Ovary (tissue), 7 donors: ENCODE measurements at regions not wholly inside any gene's neighbourhood (a gene's known extent, or its start where the extent isn't known, plus 50 kb on each side); places are given as distances from the start of the nearest gene placed in this dataset.

Source experiments
- DNase-seq, 5 donors: peaks; one replicate each; pipeline ENCODE4 v3.0.0-alpha.2; 2019 to 2020
- H3K27ac ChIP-seq, 2 donors: fragments of 200-600 bp; one replicate each; pipeline versions ENCODE4 v1.5.1 to v1.8.0; 2019 to 2022
- H3K27me3 ChIP-seq: fragments of 200-600 bp; one replicate; pipeline ENCODE4 v1.8.0; 2022
- H3K36me3 ChIP-seq: fragments of 200-600 bp; sonication (generic); one replicate; pipeline ENCODE4 v1.5.1; 2019
- H3K4me1 ChIP-seq: one replicate; pipeline ENCODE4 v1.8.1; 2013; ENCODE audit warnings: mild to moderate bottlenecking, moderate library complexity; ENCODE audit not compliant: insufficient read depth
- H3K4me3 ChIP-seq: fragments of 200-600 bp; sonication (generic); one replicate; pipeline ENCODE4 v1.5.1; 2017
- H3K9me3 ChIP-seq, 2 donors: fragments of 200-600 bp in 1 of 2; sonication (generic) in 1 of 2; one replicate each; pipeline versions ENCODE4 v1.5.1 to v1.8.1; 2013 to 2019; ENCODE audit warnings: mild to moderate bottlenecking in 1 of 2, moderate library complexity in 1 of 2
- EP300 ChIP-seq: sonication (generic); formaldehyde crosslinking; IDR thresholded peaks from one replicate; pipeline ENCODE4 v1.6.1; 2017; ENCODE audit warnings: antibody characterized with exemption
- POLR2A ChIP-seq: fragments of 450-650 bp; IDR thresholded peaks from one replicate; pipeline ENCODE4 v1.6.1; 2017; ENCODE audit warnings: antibody characterized with exemption, mild to moderate bottlenecking, moderate library complexity
- WGBS, 3 donors: extraction: QIAGEN DNeasy Blood & Tissue Kit in 1 of 3; methylation state at CpG; one replicate each; pipeline versions ENCODE4 v1.1.5 to v1.1.7; 2013 to 2017; 5-methylcytosine and 5-hydroxymethylcytosine counted together
- intact Hi-C, 4 donors: fragments of 100-400 bp; cut with DNase I; formaldehyde crosslinking; loops; one replicate each; pipeline versions ENCODE4 v1.11.0 to v1.15.1; 2022 to 2023
- TF ChIP-seq, protein P1 (sequence below), 3 donors: fragments of 450-650 bp in 2 of 3; fragments of 200-600 bp in 1 of 3; IDR thresholded peaks; one replicate each; pipeline versions ENCODE4 v1.5.1 to v1.8.0; 2016 to 2022; ENCODE audit warnings: antibody characterized with exemption in 3 of 3, mild to moderate bottlenecking in 1 of 3
- donor health status: DM: no; HTN: no; CAD: no; lungs with moderate emphysema.
- donor health status: DM: no; HTN: no; CAD: no.
- donor health status: Bipolar disorder and iron deficiency.
- donor health status: DM: no; HTN: no; CAD: no.
- donor health status: DM: yes; HTN: yes; CAD: no.

DNA sequence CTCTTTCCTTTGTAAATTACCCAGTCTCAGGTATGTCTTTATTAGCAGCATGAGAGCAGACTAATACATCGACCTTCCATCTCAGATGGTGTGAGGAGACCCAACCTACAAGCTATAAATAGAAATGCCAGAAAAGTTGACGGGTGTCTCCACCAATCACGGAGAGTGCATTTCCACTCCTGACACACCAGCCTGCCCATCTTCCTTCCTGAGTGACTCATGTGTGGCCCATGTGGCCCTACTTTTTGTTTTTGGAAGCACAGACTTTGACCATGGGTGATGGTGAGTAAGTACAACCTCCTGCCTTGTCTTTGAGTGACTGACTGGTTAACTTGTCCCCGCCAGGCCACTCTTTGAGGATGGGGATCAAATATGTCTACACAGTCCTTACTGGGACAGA, 147.0 kb downstream of the OAT start:
- intact Hi-C loops: no loop called here
- no peaks in the 10 kb centered on the region for H3K9me3 ChIP-seq
- no peak overlapping the region for H3K27ac ChIP-seq
- H3K36me3 ChIP-seq: no peaks in the 10 kb centered on the region
- TF ChIP-seq POLR2A (no peak), EP300 (no peak)
- TF ChIP-seq, protein P1, sequence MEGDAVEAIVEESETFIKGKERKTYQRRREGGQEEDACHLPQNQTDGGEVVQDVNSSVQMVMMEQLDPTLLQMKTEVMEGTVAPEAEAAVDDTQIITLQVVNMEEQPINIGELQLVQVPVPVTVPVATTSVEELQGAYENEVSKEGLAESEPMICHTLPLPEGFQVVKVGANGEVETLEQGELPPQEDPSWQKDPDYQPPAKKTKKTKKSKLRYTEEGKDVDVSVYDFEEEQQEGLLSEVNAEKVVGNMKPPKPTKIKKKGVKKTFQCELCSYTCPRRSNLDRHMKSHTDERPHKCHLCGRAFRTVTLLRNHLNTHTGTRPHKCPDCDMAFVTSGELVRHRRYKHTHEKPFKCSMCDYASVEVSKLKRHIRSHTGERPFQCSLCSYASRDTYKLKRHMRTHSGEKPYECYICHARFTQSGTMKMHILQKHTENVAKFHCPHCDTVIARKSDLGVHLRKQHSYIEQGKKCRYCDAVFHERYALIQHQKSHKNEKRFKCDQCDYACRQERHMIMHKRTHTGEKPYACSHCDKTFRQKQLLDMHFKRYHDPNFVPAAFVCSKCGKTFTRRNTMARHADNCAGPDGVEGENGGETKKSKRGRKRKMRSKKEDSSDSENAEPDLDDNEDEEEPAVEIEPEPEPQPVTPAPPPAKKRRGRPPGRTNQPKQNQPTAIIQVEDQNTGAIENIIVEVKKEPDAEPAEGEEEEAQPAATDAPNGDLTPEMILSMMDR (IDR thresholded peaks at IDR 0.05): no peak
- H3K27me3 ChIP-seq: no peaks in the 10 kb centered on the region
- DNase-seq: no peak
- H3K4me3 ChIP-seq: no peak overlapping the region
- 90 to 92% (median 91%) methylated on average over 4 of the region's 4 CpGs for WGBS, 3 donors
- H3K4me1 ChIP-seq: no peaks in the 10 kb centered on the region

- TF ChIP-seq, protein P1 (IDR thresholded peaks at IDR 0.05): no peak
- TF ChIP-seq POLR2A (no peak), EP300 (no peak)
- Histone ChIP-seq H3K36me3 (no peaks in the 10 kb centered on the region), H3K4me3 (no peak overlapping the region), H3K27me3 (no peaks in the 10 kb centered on the region), H3K27ac (no peak overlapping the region), H3K9me3 (no peaks in the 10 kb centered on the region), H3K4me1 (no peaks in the 10 kb centered on the region)
- DNase-seq: no peak
- intact Hi-C loops: no loop called here
- 53 to 66% (median 66%) methylated on average over 8 of the region's 8 CpGs for WGBS, 3 donors
Observed at GRCh38 chr10:124270530-124271327, 148.0 kb downstream of the OAT start.

- intact Hi-C loops: loop anchor here in 1 of 4 donors (10.0 kb wide), 1 partner anchor 274 kb away; no protein-coding TSS in a partner anchor
- Histone ChIP-seq H3K9me3 (no peaks in the 10 kb centered on the region), H3K4me1 (no peaks in the 10 kb centered on the region), H3K27me3 (no peaks in the 10 kb centered on the region), H3K27ac (no peak overlapping the region), H3K36me3 (no peaks in the 10 kb centered on the region), H3K4me3 (no peak overlapping the region)
- WGBS, 3 donors: 78 to 84% (median 81%) methylated on average over 5 of the region's 5 CpGs
- DNase-seq: no peak
- TF ChIP-seq, protein P1 (IDR thresholded peaks at IDR 0.05): no peak
- no peak for TF ChIP-seq POLR2A
- TF ChIP-seq EP300: no peak
Observed at GRCh38 chr10:124268976-124269375, 149.7 kb downstream of the OAT start.

GRCh38 chr10:124267911-124268549, 150.7 kb downstream of the OAT start:
- no peaks in the 10 kb centered on the region for H3K4me1 ChIP-seq
- H3K9me3 ChIP-seq: no peaks in the 10 kb centered on the region
- no peak overlapping the region for H3K4me3 ChIP-seq
- H3K27ac ChIP-seq: no peak overlapping the region
- 80 to 88% (median 86%) methylated on average over 6 of the region's 6 CpGs for WGBS, 3 donors
- no peaks in the 10 kb centered on the region for H3K36me3 ChIP-seq
- no peaks in the 10 kb centered on the region for H3K27me3 ChIP-seq
- no peak for TF ChIP-seq POLR2A
- TF ChIP-seq, protein P1 (IDR thresholded peaks at IDR 0.05): no peak
- no peak for TF ChIP-seq EP300
- no peak for DNase-seq
- intact Hi-C loops: loop anchor here in 1 of 4 donors (10.0 kb wide), 1 partner anchor 273 kb away; no protein-coding TSS in a partner anchor
